Endothelial cell (in vitro differentiated cells): ENCODE measurements at regions not wholly inside any gene's neighbourhood (a gene's known extent, or its start where the extent isn't known, plus 50 kb on each side); places are given as distances from the start of the nearest gene placed in this dataset.
A peak's percentile ranks its signal among the peaks of the same experiment; 100 is the strongest.
"Not testable (repeated sequence)": the region's sequence is repeated elsewhere in the genome, so short reads cannot be mapped to it uniquely, and the experiment has no call there.

ENCODE experiments used
- DNase-seq: peaks from one replicate; pipeline ENCODE4 v3.0.0; 2021; ENCODE audit warnings: low spot score
- H3K27ac Mint-ChIP-seq: one replicate; pipeline ENCODE4 v1.8.0; 2021; ENCODE audit warnings: mixed read lengths, inconsistent platforms; ENCODE audit not compliant: unreplicated experiment
- H3K27me3 Mint-ChIP-seq: one replicate; pipeline ENCODE4 v1.8.0; 2021; ENCODE audit warnings: mild to moderate bottlenecking, moderate library complexity, mixed read lengths, inconsistent platforms; ENCODE audit not compliant: unreplicated experiment
- H3K36me3 Mint-ChIP-seq: one replicate; pipeline ENCODE4 v1.8.0; 2021; ENCODE audit warnings: mild to moderate bottlenecking, low read depth, mixed read lengths, inconsistent platforms; ENCODE audit not compliant: unreplicated experiment
- H3K4me1 Mint-ChIP-seq: one replicate; pipeline ENCODE4 v1.8.0; 2021; ENCODE audit warnings: mild to moderate bottlenecking, mixed read lengths, inconsistent platforms; ENCODE audit not compliant: unreplicated experiment
- H3K4me3 Mint-ChIP-seq: one replicate; pipeline ENCODE4 v1.8.0; 2021; ENCODE audit warnings: mild to moderate bottlenecking, mixed read lengths, inconsistent platforms; ENCODE audit not compliant: unreplicated experiment
- H3K9me3 Mint-ChIP-seq: one replicate; pipeline ENCODE4 v1.8.0; 2021; ENCODE audit warnings: mixed read lengths, inconsistent platforms; ENCODE audit not compliant: unreplicated experiment
- TF ChIP-seq, protein P1 (sequence below): fragments of 200-600 bp; sonication (generic); IDR thresholded peaks from one replicate; pipeline ENCODE4 v1.5.0; 2021; ENCODE audit warnings: antibody characterized with exemption; ENCODE audit not compliant: unreplicated experiment

DNA sequence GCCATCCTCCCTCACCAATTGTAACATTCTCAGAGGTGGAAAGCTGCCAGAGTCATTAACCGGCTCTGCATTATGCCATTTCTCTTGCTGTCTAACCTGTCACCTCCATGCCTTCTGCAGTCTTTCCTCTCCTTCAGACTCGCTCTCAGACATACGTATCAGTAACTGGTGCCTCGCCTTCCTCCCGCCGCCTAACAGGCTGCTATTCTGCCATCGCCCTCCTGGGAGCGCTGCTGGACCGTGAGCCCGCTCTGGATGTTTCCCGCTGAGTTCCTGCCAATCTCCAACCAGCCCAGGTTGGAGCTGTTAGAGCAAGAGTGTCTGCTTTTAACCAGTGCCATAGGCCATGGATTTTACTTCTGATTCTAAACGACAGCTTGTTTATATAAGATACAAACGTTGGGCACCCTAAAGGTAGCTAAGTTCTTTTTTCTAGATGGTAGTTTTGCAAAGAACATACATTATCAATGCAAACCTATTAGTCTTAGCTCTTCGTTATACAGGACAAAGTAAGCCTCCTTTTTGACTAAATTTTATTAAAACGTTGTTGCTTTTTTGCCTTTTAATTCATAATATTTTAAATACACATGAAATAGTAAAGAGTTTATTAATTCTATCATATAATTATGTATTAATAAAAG is 59.5 kb upstream of the NEIL3 start:
- Mint-ChIP-seq H3K36me3 (no peaks in the 10 kb centered on the region), H3K27me3 (peaks cover 5% of the 10 kb centered on the region), H3K4me1 (peaks cover 4% of the 10 kb centered on the region), H3K9me3 (no peaks in the 10 kb centered on the region), H3K4me3 (no peak overlapping the region), H3K27ac (no peak overlapping the region)
- DNase-seq = peak; percentile 85
- TF ChIP-seq, protein P1, sequence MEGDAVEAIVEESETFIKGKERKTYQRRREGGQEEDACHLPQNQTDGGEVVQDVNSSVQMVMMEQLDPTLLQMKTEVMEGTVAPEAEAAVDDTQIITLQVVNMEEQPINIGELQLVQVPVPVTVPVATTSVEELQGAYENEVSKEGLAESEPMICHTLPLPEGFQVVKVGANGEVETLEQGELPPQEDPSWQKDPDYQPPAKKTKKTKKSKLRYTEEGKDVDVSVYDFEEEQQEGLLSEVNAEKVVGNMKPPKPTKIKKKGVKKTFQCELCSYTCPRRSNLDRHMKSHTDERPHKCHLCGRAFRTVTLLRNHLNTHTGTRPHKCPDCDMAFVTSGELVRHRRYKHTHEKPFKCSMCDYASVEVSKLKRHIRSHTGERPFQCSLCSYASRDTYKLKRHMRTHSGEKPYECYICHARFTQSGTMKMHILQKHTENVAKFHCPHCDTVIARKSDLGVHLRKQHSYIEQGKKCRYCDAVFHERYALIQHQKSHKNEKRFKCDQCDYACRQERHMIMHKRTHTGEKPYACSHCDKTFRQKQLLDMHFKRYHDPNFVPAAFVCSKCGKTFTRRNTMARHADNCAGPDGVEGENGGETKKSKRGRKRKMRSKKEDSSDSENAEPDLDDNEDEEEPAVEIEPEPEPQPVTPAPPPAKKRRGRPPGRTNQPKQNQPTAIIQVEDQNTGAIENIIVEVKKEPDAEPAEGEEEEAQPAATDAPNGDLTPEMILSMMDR = peak; percentile 70

DNA sequence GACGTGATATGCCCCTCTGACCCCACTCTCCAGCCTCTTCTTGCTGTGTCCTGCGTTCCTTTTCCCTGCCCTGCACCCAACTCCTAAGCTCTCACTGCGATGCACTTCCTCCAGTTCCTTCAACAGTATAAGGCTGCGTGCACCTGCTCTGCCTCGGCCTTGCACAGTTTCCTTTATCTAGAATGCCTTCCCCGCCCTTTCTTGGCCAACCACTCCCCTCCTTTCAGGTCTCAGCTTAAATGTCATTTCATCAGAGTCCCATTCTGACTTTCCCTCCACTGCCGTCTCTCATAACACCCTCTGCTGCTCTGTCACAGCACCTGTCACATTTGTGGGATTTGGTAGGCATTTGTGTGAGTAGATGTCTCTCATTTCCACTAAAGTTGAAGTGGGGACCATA is 58.4 kb upstream of the NEIL3 start:
- Mint-ChIP-seq H3K9me3 (no peaks in the 10 kb centered on the region), H3K27ac (no peak overlapping the region), H3K4me3 (no peak overlapping the region), H3K27me3 (peaks cover 5% of the 10 kb centered on the region), H3K36me3 (no peaks in the 10 kb centered on the region), H3K4me1 (peaks cover 4% of the 10 kb centered on the region)
- TF ChIP-seq, protein P1 = no peak
- DNase-seq = no peak

DNA sequence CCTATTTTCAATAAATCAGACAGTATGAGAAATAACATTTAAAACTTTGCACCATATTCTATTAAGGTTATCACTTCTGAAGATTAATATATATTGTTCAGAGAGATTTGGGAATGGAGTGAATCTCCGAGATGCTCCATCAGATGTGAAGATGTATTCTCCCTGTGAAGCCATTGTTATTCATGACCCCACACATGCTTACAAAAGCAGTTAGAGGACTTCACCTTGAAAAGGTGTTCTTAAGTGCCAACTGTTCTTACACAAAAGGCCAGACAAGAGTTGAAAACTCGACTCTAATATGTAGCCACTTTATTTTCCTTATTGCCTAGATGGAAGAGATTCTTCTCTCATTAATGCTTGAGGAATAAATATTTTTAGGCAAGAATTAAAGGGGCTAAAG is 54.3 kb upstream of the NEIL3 start:
- H3K4me1 Mint-ChIP-seq = no peaks in the 10 kb centered on the region
- no peak for DNase-seq
- peaks cover 1% of the 10 kb centered on the region for H3K27me3 Mint-ChIP-seq
- TF ChIP-seq, protein P1 = no peak
- no peak overlapping the region for H3K4me3 Mint-ChIP-seq
- H3K36me3 Mint-ChIP-seq = no peaks in the 10 kb centered on the region
- no peak overlapping the region for H3K27ac Mint-ChIP-seq
- no peaks in the 10 kb centered on the region for H3K9me3 Mint-ChIP-seq

DNA sequence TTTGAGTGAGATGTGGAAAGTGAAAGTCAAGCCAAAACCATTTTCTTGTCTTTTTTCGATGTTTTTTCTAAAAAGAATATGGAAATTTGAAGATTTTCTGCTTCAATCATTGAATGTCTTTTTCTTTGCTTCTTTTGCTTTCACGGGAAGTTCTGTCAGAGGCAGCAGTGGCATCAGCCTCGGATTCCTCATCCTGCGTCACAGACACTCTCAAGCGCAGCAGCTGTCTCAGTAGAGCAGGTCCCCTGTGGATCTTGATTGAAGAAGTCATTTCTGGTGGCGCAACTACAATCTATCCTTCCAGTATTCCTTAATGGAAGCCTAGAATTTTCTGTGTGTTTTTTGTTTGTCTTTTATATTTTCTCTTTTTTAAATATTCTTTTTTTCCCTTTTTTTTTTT is 52.7 kb upstream of the NEIL3 start:
- H3K9me3 Mint-ChIP-seq = no peaks in the 10 kb centered on the region
- H3K4me1 Mint-ChIP-seq = no peaks in the 10 kb centered on the region
- H3K36me3 Mint-ChIP-seq = no peaks in the 10 kb centered on the region
- DNase-seq = no peak
- H3K27me3 Mint-ChIP-seq = no peaks in the 10 kb centered on the region
- no peak overlapping the region for H3K4me3 Mint-ChIP-seq
- TF ChIP-seq, protein P1 = no peak
- H3K27ac Mint-ChIP-seq = no peak overlapping the region

DNA sequence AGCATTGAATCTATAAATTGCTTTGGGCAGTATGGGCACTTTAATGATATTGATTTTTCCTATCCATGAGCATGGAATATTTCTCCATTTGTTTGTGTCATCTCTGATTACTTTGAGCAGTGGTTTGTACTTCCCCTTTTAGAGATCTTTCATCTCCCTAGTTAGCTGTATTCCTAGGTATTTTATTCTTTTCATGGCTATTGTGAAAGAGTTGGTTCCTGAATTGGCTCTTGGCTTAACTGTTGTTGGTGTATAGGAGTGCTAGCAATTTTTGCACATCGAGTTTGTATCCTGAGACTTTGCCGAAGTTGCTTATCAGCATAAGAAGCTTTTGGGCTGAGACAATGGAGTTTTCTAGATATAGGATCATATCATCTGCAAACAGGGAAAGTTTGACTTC is 50.2 kb upstream of the NEIL3 start:
- not testable (repeated sequence) for H3K9me3 Mint-ChIP-seq, DNase-seq, H3K36me3 Mint-ChIP-seq

More for the DNA sequence above, 50.2 kb upstream of the NEIL3 start:
- H3K4me1 Mint-ChIP-seq, H3K27me3 Mint-ChIP-seq, H3K4me3 Mint-ChIP-seq, H3K27ac Mint-ChIP-seq: not testable (repeated sequence)
